HUDEP-2 (cell line): ENCODE measurements at regions not wholly inside any gene's neighbourhood (a gene's known extent, or its start where the extent isn't known, plus 50 kb on each side); places are given as distances from the start of the nearest gene placed in this dataset.

Experiments used
- DNase-seq, 76 experiments: peaks; one replicate each; lab custom pipeline; 2025; ENCODE audit not compliant: unreplicated experiment in 76 of 76; lab: John Stamatoyannopoulos, UW

DNA sequence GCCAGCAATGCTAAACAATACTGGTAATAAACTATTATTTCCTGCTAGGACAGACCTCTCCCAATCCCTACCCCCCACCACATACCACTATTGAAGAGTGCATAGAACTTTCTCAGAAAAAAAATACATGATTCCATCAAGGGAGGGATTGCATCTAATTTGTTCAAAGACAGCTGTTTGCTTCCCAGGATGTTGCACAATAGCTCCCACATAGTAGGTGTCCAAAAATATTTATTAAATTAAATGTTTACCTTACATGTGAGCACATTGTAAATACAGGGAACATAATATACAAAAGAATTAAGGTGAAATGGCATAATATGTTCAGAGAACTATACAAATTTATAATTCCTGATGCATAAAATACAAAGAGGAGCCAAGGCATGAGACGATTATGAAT lies 1111.8 kb upstream of the LCORL start:
- DNase-seq, result no peak

DNA sequence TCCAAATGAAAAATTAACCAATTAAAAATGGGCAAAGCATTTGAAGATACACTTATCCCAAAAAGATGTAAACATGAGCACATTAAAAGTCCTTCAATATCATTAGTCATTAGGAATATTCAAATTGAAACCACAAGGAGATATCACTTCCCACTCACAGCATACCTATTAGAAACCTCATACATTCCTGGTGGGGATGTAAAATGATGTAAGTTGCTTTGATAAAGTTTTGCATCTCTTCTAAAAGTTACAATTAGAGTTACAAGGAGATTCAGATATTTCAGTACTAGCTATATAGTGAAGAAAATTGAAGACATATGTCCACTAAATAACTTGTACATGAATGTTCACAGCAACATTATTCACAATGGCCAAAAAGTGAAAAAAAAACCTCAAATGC lies 1109.3 kb upstream of the LCORL start:
- DNase-seq, result no peak

DNA sequence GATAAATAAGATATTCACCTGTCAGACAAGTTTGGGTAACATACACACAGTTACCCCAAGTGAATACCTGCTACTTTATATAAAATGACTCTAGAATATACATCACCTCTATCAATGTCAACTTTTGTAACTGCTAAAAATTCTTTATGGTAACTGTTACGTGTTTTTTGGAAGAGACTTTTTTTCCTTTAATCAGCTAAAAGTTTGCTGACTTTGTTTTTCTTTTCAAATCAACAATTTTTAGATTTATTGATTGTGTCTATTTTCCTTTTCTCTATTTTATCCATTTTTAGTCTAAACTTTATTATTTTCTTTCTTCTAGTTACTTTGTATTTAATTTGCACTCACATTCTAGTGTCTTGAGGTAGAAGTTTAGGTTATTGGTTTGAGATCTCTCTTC lies 1106.6 kb upstream of the LCORL start:
- DNase-seq, result no peak

DNA sequence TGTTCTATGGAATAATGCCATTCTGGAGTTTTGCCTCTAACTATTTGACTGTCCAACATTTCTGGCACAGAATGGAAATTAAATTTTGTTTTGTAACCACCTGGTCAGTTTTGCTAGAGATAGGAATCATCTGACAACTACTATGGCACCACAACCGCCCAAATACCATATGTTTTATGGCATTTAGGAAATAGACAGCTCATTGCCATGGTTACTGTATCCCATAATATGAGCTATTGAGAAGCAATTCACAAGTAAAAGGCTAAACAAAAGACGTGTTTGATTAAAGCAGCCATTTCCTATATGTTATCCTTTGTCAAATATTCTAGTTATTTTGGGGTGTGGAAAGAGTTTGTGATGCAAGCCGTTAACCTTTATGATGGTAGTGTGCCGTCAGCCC lies 1105.3 kb upstream of the LCORL start:
- no peak for DNase-seq

DNA sequence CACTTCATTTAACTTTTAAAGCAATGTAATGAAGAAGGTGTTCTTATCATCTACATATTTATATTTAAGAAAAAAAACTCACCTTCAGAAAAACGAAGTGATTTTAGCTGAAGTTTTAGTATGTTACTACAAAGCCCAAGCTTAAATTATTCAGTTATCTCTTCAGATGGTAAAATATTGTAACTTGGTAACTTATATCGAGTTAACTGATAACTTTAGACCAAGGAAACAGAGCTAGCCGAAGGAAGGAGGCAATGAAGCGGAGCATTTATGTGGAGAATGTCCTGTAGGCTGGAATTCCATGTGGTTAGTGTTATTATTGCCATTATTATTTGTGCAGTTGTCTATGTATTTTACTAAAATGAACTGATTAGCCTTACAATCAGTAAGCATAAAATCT lies 1102.1 kb upstream of the LCORL start:
- no peak for DNase-seq

DNA sequence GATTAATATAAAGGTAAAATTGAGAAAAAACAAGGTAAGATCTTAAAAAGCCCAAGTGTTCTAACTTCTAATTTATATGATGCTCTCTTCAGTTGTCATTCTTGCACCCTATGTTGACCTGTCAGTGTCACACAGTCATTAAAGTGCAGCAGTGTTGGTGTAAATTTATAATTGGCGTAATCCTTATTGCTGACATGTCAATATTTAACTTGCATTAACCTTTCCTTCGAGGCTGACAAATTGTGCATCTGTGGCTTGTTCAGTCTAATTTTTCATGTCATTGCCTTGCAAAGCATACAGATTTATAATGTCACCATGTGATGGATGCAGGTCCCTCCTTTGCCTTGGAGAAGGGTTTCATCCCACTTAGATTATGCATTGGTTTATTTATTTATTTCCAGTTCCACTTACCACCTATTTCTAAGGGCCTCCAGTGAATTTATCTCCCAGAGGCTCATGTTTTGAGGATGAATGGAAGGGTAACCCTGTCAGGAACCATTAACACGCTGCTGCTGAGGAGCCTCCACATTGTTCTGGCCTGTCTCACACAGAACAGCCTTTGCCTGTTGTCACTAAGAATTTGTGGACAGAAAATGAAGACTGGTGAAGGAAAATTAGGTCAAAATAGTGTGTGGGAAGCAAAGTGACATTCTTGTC lies 1098.5 kb upstream of the LCORL start:
- DNase-seq, result no peak

DNA sequence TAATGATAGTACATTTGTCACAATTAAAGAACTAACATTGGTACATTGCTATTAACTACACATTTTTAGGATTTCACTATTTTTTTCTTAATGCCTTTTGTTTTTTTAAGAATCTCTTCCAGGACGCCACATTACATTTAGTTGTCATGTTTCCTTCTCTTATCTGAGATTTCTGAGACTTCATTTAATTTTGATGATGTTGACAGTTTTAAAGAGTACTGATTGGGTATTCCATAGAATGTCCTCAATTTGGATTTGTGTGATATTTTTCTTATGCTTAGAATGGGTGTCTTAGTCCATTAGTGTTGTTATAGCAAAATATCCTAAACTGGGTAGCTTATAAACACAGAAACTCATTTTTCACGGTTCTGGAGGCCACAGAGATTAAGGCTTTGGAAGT lies 1095.5 kb upstream of the LCORL start:
- DNase-seq, result no peak

DNA sequence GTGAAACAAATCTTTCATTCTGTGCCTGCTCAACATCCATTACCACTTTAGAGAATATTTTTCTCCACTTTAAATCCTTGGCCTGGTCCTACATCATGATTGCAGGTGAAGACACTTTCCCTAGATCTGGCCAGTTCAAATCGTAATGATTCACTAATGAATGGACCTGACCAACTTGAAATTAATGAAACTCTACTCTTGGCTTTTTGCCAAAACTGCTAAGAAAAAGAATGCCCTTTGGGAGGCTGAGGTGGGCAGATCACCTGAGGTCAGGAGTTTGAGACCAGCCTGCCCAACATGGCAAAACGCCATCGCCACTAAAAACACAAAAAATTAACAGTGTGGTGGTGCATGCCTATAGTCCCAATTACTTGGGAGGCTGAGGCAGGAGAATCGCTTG lies 1082.6 kb upstream of the LCORL start:
- DNase-seq, result no peak

DNA sequence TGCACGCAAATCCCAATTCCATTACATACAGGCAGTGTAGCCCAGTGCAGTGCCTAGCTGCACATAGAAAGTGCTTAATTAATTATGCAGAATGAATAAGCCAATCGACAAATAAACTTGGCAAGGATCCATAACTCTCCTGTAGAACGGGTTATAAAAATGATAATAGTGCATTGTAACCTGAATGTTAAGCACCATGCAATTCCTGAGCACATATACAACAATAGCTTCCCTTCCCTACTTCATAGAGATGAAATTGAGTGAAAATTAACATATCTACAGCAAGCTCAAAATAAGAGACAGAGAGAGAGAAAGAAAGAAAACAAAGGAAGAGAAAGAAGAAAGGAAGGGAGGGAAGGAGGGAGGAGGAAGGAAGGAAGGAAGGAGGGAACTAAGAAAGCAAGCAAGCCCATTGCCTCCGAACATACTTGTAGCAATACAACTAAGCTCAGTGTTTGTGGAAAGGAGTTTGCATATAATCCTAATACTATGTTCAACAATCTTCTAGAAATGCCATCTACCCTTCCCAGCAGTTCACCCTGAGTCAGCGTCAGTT lies 1074.0 kb upstream of the LCORL start:
- DNase-seq, result no peak

DNA sequence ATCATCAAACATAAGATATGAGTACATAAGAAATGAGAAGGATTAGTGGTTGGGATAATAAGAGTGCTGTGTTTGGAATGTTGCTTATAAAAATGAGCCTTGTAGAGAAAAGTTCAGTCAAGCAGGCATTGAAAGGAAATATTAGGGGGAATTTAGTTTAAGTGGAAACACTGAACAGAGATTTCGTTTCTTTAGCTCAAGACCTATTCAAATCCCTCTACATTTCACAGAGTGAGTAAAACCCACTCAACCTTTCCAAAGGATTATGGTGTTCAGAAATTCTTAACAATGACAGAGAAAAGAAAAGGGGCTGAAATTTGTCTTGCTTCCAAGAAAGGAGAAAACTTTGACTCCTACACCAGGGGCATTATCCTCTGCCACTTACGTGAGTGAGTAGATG lies 1072.4 kb upstream of the LCORL start:
- no peak for DNase-seq

DNA sequence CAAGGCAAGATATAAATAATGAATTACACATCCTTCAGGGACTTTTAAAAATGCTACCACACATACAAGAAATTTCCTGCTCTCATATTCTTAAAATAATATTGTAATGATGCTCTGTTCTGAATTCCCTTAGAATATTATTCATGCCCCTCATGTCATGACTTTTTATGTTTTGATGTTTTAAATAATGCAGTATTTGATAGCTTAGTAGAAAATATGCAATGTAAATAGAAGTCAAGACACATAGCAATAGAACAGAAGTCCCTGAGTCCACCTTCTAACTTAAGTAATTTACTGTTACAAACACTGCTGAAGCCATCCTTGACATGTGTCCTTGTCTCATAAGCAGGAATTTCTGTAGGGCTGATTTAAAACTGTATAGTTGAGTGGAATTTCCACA lies 1071.2 kb upstream of the LCORL start:
- no peak for DNase-seq

DNA sequence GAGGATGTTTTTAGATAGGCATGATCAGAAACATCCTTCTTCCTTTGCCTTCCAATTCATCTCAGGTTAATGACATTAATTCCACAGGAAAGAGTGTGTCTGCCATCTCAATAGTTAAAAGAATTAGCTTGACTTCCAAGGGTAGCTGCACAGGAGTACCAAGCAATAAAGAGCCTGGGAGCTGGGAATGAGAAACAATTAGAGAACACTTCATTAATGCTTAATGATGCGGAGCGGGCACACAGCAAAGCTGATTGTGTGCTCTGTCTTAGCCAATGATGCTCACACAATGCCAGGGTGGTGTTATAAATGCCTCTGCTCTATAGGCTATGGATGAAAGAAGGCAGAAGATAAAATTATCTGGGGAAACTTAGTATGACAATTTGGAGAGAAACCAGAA lies 1052.5 kb upstream of the LCORL start:
- no peak for DNase-seq

DNA sequence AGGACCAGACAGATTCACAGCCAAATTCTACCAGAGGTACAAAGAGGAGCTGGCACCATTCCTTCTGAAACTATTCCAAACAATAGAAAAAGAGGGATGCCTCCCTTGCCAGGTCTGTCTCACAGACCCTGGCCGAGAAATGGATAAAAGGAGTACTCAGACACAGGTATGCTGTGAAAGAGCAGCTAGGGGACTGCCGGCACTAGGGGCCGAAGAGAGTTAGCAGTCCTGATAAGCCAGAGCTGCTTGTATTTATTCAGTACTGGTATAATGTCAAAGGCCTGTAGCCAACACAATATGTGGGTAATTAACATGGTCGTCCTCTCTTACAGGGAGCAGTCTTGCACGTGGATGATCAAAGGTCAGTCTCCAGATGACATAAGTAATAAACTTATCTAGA lies 1042.1 kb upstream of the LCORL start:
- no peak for DNase-seq

DNA sequence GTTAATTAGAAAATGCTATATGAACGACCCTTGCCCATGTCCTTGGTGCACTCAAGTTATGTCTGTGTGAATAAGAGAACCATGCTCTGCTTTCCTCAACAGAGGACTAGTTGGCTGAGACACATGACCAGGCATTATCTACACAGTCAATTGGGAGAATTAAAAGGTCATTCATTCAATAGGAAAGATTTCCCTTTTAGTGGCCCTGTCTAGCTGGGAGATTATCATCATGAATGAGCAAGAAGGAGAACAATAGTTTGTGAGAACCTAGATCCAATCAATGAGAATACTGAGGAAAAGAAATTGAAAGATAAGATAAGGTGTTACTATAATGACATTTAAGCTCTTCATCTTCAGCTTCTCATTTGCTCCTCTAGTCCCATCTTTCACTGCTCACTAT lies 1033.4 kb upstream of the LCORL start:
- DNase-seq, result no peak

DNA sequence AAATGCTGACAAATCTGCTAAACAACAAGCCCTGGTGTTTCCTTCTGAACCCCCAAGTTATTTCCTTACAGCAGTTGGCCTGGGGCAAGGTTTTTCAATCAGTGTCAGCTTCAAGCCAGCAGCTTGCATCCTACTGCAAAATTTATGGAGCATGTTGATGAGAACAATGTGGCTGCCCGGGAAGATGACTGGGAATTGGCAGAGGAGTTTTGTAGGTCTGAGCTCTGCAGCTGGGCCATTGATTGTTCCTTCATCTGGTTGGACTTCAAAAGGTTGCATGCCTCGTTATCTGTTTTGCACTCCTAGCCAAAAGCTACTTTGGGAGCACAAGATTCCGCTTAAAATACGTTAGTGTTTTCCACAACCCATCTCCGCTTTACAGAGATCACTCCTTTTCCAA lies 1030.3 kb upstream of the LCORL start:
- DNase-seq, result no peak

DNA sequence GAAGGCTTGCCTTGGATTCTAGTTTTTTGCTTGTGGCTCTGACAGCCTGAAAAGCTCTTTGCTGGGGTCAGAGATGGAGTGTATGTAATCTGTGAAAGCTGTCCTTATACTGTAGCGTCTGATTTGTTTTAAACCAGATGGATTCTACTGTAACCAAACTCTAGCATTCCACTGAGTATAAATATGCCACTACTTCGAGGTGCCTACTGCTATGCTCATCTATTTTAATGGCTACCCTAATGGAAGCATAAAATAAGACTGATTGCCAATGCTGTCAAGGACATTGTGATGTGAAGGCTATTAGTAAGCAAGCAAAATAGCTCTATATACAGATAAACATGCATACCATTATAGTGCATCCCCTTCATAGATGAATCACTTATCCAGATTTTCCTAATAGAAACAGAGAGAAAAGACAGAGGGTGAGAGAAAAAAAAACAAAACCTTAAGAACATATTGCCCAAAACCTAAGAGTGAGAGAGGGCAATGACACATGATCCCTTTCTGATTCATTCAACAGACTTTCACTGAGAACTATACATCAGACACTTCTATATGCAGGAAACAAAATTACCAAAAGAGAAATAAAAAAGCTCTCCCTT lies 1025.8 kb upstream of the LCORL start:
- no peak for DNase-seq

DNA sequence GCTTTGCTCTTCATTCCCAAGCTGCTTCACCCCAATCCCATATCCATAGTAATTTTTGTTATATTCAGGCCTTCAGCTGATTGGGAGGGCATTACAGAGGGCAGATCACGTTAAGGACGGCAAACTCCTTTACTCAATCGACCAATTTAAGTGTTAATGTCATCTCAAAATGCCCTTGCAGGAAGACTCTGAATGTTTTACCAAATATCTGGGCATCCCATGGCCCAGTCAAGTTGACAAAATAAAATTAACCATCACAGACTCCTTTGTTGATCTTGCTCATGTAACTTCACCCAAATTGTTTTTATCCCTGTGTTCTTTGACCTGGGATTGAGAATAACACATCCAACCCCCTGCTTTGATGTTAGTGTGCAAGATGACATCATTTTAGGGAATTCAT lies 1018.3 kb upstream of the LCORL start:
- no peak for DNase-seq

DNA sequence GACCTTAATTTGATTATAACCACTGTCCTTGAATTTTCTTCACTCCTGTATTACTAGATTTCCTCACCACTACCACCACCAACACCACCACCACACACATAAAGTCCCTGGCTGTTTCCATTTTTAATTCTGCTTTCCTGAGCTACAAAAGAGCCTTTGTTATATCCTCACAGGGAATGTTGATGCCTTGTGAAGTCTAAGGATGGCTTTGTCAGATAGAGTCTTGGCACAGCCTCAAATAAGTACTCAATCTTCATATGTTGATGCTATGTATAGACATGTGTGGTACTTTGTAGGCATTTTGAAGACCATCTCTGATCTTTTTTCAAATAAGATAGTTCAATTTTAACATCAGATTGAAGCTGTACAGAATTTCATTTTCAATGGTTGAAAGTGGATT lies 1016.7 kb upstream of the LCORL start:
- no peak for DNase-seq

DNA sequence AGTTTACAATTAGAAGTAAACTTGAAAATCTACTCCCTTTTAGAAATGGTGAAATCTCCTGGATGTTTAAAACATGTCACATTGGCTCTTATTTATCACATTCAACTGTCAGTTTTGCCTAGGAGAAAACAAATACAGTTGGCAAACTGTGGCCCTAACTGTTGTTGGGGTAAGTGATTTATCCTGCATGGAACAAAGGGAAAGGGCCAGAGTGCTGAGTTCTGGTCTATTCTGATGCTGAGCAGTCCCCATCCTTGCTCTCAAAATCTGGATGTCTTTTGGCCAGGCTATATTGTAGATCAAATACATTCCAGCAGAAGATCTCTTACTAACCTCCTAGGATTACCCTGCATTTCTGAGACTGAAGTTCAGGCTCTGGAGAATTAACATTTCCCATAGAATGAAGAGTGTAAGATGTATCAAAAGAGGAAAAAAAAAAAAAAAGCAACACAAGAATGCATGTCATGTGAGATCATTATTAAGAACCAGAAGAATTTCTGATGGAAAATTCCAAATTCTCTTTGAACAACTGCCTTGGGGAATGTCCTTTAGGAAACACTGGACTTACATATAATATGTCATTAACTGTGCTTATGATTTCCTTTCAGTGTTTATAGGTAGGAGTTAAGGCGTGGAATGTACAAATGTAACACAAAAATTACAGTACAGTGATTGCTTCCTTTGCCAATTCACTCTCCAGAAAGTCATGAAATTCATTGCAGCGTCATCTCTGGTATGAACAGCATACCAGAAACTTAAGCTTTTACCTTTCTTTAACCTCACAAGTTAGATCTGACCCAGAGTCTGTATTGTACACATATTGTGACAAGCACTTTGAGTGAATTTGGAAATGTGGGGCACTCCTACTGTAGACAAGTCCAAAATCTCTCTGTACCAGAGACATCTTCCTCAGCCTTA lies 1012.5 kb upstream of the LCORL start:
- DNase-seq, result no peak

DNA sequence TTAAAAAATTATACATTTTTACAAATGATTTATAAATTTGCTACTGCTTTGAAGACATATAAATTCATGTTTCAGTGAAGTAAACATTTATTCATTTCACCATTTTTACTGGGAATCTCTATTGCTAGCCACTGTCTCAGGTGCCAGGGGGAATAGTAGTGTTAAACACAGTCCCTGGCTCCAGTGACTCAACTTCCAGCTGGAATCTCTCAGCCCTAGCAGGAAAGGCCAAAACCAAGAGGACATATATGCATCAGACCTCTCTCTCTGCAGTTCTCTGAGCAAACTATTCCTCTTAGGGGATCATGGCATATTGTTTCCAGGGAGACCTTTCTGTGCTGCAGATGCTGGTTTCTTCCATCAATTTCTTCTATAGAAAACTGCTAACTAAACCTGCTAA lies 1009.0 kb upstream of the LCORL start:
- no peak for DNase-seq

DNA sequence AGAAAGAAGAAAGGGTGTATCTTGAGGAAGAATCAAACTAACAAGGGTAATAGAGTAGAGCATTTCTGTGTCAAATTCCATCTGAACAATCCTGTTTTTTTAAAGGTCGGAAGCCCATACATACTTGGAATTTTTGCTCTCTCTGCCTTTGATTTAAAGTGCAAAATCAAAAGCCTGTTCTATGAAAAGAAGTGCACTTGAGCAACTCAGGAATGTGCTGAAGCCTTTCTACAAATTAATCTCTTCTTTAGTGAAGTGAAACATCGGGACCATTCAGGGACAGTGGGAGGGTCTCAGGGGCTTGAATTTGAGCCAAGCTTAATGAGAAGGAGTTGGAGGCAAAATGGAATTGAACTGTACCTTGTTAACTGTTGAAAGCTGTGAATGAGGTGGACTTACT lies 1008.5 kb upstream of the LCORL start:
- DNase-seq, result no peak

DNA sequence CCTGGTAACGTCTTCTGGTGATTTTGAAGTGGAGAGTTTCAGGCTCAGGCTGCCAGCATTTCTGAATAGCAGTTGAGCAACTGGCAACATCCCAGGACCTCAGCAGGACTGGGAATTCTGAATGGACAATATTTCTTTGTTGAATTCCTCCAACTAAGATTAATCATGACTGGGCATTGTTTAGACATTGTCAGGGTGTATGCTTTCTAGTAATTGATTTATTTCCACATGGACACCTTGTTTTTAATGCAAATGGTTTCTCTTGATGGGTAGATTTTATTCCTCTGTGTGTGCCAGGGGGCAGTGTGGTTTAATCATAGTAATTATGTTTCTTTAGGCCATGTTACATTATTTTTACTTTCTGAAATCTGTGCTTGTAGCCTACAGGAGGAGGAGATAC lies 1004.7 kb upstream of the LCORL start:
- DNase-seq, result no peak
